Choroid plexus epithelial cell (primary cell): ENCODE measurements at regions not wholly inside any gene's neighbourhood (a gene's known extent, or its start where the extent isn't known, plus 50 kb on each side); places are given as distances from the start of the nearest gene placed in this dataset.
A peak's percentile ranks its signal among the peaks of the same experiment; 100 is the strongest.

ENCODE experiments used
- DNase-seq: peaks from one replicate; pipeline ENCODE4 v3.0.0-alpha.2; 2010; ENCODE audit warnings: low read depth
- H3K4me3 ChIP-seq: 2 replicates; pipeline ENCODE4 v1.5.1; 2011; ENCODE audit warnings: low read depth, mild to moderate bottlenecking, control low read depth, low read length, moderate library complexity
- TF ChIP-seq, protein P1 (sequence below): conservative IDR thresholded peaks from 2 replicates; pipeline ENCODE4 v1.5.1; 2011; ENCODE audit warnings: low read depth, mild to moderate bottlenecking, control low read depth, inconsistent platforms, low read length, moderate library complexity

- TF ChIP-seq, protein P1, sequence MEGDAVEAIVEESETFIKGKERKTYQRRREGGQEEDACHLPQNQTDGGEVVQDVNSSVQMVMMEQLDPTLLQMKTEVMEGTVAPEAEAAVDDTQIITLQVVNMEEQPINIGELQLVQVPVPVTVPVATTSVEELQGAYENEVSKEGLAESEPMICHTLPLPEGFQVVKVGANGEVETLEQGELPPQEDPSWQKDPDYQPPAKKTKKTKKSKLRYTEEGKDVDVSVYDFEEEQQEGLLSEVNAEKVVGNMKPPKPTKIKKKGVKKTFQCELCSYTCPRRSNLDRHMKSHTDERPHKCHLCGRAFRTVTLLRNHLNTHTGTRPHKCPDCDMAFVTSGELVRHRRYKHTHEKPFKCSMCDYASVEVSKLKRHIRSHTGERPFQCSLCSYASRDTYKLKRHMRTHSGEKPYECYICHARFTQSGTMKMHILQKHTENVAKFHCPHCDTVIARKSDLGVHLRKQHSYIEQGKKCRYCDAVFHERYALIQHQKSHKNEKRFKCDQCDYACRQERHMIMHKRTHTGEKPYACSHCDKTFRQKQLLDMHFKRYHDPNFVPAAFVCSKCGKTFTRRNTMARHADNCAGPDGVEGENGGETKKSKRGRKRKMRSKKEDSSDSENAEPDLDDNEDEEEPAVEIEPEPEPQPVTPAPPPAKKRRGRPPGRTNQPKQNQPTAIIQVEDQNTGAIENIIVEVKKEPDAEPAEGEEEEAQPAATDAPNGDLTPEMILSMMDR, result no peak
- DNase-seq, result peak; percentile 46
- no peak overlapping the region for H3K4me3 ChIP-seq
Measured at GRCh38 chr7:121505021-121505420, 108.9 kb upstream of the FAM3C start.

DNA sequence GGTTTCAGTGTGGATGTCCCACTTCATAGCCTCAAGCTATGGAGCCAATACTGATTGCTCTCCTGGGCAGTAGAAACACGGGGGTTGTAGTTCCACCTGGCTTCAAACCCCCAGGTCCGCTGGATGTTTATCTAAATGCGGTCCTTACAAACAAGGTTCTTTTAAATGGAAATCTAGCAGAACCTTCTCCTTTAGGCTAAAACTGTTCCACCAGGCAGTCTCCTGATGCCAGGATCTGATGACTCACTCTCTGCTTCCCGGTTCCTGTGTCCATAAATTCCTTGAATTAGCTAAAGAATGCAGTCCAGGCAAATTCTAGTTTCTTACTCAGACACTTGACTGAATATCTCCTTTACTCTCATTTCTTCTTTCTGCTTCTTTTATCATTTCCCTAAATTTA lies 108.4 kb upstream of the FAM3C start:
- no peak overlapping the region for H3K4me3 ChIP-seq
- TF ChIP-seq, protein P1, result no peak
- peak; percentile 66 for DNase-seq

DNA sequence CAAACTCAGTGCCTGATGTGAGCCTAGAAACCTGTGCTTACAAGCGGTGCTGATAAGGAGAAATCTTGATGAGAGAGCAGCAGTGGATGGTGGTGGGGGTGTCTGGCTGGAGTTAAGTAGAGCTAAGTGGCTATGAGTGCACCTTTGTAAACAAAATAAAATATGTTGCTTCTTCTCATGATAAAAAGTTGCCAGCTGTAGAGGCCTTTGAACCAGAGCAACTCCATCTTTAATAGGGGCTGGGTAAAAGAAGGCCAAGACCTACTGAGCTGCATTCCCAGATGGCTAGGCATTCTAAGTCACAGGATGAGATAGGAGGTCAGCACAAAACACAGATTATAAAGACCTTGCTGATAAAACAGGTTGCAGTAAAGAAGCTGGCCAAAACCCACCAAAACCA lies 107.6 kb upstream of the FAM3C start:
- TF ChIP-seq, protein P1, result no peak
- H3K4me3 ChIP-seq, result no peak overlapping the region
- no peak for DNase-seq

DNA sequence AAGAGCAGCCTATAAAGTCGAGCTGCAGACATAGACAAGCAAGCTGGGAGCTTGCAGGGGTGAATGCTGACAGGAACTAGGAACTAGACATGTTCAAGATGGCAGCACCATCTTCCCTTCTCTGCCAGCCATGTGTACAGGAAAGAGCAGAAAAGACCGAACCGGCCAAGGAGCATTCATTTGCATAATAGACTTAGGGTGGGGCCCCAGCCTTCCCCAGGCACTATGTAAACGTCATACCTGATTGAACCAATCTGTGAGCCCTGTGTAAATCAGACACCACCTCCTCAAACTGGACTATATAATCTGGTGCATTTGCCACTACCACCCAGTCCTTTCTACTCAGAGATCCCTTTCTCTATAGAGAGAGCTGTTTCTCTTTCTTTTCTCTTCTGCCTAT lies 106.9 kb upstream of the FAM3C start:
- no peak overlapping the region for H3K4me3 ChIP-seq
- TF ChIP-seq, protein P1, result no peak
- no peak for DNase-seq

DNA sequence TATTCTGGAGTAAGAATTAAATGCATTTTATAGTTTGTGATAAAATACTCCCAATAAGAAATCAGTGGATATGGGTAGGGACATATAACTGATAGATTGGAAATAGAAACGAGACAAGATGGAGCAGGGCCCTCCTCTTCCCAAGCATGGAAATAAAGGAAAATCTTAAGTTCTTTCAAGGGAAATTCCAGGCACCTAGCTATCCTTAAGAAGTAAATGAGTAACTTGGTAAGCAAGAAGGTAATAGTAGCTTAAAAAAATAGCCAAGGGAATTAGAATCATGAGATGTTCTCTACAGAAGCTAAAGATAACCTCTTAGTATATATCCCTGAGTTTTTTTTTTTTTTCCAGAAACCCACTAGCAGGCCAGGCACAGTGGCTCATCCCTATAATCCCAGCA lies 105.5 kb upstream of the FAM3C start:
- H3K4me3 ChIP-seq, result no peak overlapping the region

GRCh38 chr7:121500360-121501058 lies 104.4 kb upstream of the FAM3C start:
- no peak overlapping the region for H3K4me3 ChIP-seq
- no peak for DNase-seq
- TF ChIP-seq, protein P1, result no peak

More for the DNA sequence above, 105.5 kb upstream of the FAM3C start:
- TF ChIP-seq, protein P1, result no peak
- DNase-seq, result no peak

- DNase-seq, result no peak
- H3K4me3 ChIP-seq, result no peak overlapping the region
- TF ChIP-seq, protein P1, result no peak
Measured at GRCh38 chr7:121499624-121500023, 103.5 kb upstream of the FAM3C start.
